RWPE1 (cell line): ENCODE measurements at regions not wholly inside any gene's neighbourhood (a gene's known extent, or its start where the extent isn't known, plus 50 kb on each side); places are given as distances from the start of the nearest gene placed in this dataset.
"Not testable (repeated sequence)": the region's sequence is repeated elsewhere in the genome, so short reads cannot be mapped to it uniquely, and the experiment has no call there.

Experiments
- CTCF ChIA-PET: fragments of 350-600 bp; sonication (Branson Sonifier 250); formaldehyde crosslinking; extraction: SDS; loops from one replicate; lab custom pipeline; 2021; lab: Yijun Ruan, JAX
- POLR2A ChIA-PET: fragments of 400-600 bp; formaldehyde crosslinking; extraction: SDS; loops from one replicate; lab custom pipeline; 2020; ENCODE audit warnings: antibody characterized with exemption; ENCODE audit not compliant: low non-redundant PET; lab: Yijun Ruan, JAX
- DNase-seq: peaks from one replicate; pipeline ENCODE4 v3.0.0; 2012; ENCODE audit warnings: low spot score
- H3K27ac ChIP-seq: fragments of 450-650 bp; 2 replicates; pipeline ENCODE4 v1.5.1; 2017
- TF ChIP-seq, protein P1 (sequence below): fragments of 450-650 bp; conservative IDR thresholded peaks from 2 replicates; pipeline ENCODE4 v1.5.1; 2017; ENCODE audit warnings: low read depth, mild to moderate bottlenecking

DNA sequence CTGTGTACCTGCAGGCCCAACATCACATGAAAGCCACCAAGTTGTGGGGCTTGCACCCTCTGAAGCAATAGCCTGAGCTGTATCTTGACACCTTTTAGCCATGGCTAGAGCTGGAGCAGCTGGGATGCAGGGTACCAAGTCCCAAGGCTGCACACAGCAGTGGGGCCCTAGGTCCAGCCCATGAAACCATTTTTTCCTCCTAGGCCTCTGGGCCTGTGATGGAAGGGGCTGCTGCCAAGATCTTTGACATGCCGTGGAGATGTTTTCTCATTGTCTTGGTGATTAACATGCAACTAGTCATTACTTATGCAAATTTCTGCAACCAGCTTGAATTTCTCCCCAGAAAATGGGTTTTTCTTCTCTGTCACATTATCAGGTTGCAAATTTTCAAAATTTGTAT, 387.2 kb upstream of the RIOK2 start:
- ChIA-PET POLR2A (no interaction called here), CTCF (interaction anchor here (0.9 kb wide), 1 partner anchor 37 kb away, joined by 4 read pairs; no protein-coding TSS in a partner anchor)
- no peak overlapping the region for H3K27ac ChIP-seq
- TF ChIP-seq, protein P1, sequence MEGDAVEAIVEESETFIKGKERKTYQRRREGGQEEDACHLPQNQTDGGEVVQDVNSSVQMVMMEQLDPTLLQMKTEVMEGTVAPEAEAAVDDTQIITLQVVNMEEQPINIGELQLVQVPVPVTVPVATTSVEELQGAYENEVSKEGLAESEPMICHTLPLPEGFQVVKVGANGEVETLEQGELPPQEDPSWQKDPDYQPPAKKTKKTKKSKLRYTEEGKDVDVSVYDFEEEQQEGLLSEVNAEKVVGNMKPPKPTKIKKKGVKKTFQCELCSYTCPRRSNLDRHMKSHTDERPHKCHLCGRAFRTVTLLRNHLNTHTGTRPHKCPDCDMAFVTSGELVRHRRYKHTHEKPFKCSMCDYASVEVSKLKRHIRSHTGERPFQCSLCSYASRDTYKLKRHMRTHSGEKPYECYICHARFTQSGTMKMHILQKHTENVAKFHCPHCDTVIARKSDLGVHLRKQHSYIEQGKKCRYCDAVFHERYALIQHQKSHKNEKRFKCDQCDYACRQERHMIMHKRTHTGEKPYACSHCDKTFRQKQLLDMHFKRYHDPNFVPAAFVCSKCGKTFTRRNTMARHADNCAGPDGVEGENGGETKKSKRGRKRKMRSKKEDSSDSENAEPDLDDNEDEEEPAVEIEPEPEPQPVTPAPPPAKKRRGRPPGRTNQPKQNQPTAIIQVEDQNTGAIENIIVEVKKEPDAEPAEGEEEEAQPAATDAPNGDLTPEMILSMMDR: no peak
- no peak for DNase-seq

DNA sequence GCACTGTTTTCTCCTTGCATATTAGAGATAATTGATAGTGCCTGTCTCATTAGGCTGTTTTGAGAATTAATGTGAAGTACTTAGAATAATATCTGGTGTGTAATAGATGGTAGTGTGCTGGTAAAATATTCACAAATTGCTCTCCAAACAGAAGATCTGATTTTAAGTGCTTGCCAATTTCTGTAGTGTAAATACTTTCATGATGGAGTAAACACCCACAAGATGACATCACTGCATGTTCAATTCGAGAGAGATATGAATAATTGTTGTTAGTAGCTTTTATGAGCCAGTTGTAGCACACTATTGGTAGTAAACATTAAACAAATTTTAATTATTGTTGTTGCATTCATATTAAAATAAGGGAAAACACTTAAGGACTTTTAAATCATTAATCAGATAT, 392.3 kb upstream of the RIOK2 start:
- no peak overlapping the region for H3K27ac ChIP-seq
- DNase-seq: no peak
- ChIA-PET CTCF (interaction anchor here (0.9 kb wide), 1 partner anchor 10 kb away, joined by 3 read pairs; no protein-coding TSS in a partner anchor), POLR2A (no interaction called here)
- TF ChIP-seq, protein P1: no peak

DNA sequence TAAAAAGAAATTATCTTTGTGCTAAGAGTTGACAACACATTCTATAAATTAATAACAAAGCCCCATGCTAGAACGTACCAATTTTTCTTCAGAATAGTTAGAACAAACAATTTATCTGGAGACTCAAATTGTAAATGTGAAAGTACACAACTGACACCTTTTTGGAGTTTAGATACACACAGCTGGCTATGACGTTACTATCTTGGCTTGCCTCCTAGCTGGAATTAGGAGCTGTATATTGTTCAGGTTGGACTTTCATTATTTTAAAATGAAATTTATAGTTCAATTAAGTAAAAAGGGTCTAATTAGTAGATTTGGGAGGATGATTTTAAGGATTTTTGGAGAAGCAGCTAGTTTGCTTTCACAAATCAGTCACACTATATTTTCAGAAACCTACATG, 393.9 kb upstream of the RIOK2 start:
- DNase-seq: no peak
- ChIA-PET POLR2A (no interaction called here), CTCF (interaction anchor here (0.5 to 0.7 kb wide), 2 partner anchors 788 to 986 kb away, joined by 3 to 4 read pairs; no protein-coding TSS in a partner anchor)
- H3K27ac ChIP-seq: no peak overlapping the region
- TF ChIP-seq, protein P1: no peak

DNA sequence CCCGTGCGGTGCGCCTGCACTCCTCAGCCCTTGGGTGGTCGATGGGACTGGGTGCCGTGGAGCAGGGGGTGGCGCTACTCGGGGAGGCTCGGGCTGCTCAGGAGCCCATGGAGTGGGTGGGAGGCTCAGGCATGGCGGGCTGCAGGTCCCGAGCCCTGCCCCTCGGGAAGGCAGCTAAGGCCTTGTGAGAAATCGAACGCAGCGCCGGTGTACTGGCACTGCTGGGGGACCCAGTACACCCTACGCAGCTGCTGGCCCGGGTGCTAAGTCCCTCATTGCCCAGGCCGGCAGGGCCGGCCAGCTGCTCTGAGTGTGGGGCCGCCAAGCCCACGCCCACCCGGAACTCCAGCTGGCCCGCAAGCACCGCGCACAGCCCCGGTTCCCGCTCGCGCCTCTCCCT, 396.9 kb upstream of the RIOK2 start:
- CTCF ChIA-PET: interaction anchor here (0.6 kb wide), 1 partner anchor 36 kb away, joined by 3 read pairs; no protein-coding TSS in a partner anchor
- DNase-seq, POLR2A ChIA-PET, H3K27ac ChIP-seq: not testable (repeated sequence)

DNA sequence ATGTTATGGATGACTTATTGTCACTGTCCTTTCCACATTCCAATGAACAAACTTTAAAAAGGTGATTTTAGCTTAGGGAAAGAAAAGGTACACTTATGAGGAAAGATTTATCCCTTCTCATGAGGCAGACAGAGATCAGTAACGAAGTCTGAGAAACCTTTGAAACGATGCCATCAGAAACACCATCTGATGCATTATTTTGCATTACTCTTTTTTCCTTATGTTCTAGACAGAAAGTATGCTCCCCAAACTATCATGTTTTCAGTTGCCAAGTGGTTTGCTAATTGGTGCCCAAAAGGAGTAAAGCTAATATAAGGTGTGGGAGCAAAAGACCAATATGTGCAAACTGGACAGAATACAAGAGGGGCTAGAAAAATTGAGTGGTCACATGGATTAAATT, 397.7 kb upstream of the RIOK2 start:
- no peak overlapping the region for H3K27ac ChIP-seq
- ChIA-PET CTCF (no interaction called here), POLR2A (interaction anchor here (0.7 kb wide), 1 partner anchor 91 kb away, joined by 3 read pairs; no protein-coding TSS in a partner anchor)
- TF ChIP-seq, protein P1: no peak
- no peak for DNase-seq

DNA sequence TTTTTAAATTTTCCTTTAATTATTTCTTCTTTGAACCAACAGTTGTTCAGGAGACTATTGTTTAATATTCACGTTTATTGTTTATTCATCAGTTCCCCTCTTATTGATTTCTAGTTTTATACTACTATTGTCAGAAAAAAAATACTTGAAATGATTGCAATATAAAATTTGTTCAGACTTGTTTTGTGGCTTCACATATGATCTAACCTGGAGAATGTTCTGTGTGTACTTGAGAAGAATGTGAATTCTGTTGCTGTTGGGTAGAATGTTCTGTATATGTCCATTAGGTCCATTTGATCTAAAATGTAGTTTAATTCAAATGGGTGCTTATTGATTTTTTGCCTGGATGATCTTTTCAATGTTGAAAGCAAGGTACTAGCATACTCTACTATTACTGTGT, 408.7 kb upstream of the RIOK2 start:
- no peak overlapping the region for H3K27ac ChIP-seq
- TF ChIP-seq, protein P1: no peak
- DNase-seq: no peak
- ChIA-PET POLR2A (no interaction called here), CTCF (interaction anchor here (0.7 kb wide), 1 partner anchor 143 kb away, joined by 4 read pairs; no protein-coding TSS in a partner anchor)

DNA sequence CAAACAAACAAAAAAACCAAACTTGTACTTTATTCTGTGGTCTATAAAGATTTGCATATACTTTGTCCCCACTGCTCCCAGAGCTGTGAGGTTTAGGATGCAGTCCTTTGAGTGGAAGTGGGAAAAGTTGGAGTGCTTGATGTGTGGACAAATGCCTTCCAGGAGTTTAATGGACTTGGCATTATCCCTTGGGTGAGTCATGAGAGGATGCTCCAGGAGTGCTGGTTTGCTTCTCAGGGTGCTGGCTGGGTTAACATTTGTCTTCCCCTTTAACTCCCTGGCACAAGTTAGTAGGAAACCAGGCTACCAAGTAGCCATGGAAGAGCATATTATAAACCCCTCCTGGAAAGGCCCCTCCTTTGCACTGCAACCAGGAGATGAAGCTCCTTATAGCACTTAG, 417.4 kb upstream of the RIOK2 start:
- no peak for DNase-seq
- no peak overlapping the region for H3K27ac ChIP-seq
- ChIA-PET POLR2A (no interaction called here), CTCF (no interaction called here)
- TF ChIP-seq, protein P1: no peak
